Activated T-cell treated with anti-CD3 and anti-CD28 coated beads, Interleukin-2, amount 50 U/mL, for 72 hours (primary cell): ENCODE measurements at regions not wholly inside any gene's neighbourhood (a gene's known extent, or its start where the extent isn't known, plus 50 kb on each side); places are given as distances from the start of the nearest gene placed in this dataset.

Experiments used
- ATAC-seq, 2 donors: fragments of 150-1000 bp; cut with Tn5 transposase; replicated peaks in 1 of 2; 2 replicates each; pipeline ENCODE4 v1.10.0; 2021; ENCODE audit warnings: moderate library complexity in 2 of 2, mild to moderate bottlenecking in 1 of 2
- DNase-seq, 2 donors: peaks; one replicate each; pipeline ENCODE4 v3.0.0; 2021 to 2022; ENCODE audit warnings: mixed read lengths in 1 of 2
- H3K27ac Mint-ChIP-seq: one replicate; pipeline ENCODE4 v1.8.0; 2022; ENCODE audit warnings: mild to moderate bottlenecking, moderate library complexity, mixed read lengths
- H3K27me3 Mint-ChIP-seq: one replicate; pipeline ENCODE4 v1.8.0; 2022; ENCODE audit warnings: low read depth, mixed read lengths
- H3K36me3 Mint-ChIP-seq, 2 donors: one replicate each; pipeline ENCODE4 v1.8.0; 2022; ENCODE audit warnings: mixed read lengths in 2 of 2, mild to moderate bottlenecking in 1 of 2; ENCODE audit not compliant: insufficient read depth in 2 of 2
- H3K4me1 Mint-ChIP-seq: one replicate; pipeline ENCODE4 v1.8.0; 2022; ENCODE audit warnings: low read depth, mixed read lengths
- H3K4me3 Mint-ChIP-seq, 2 donors: one replicate each; pipeline ENCODE4 v1.8.0; 2022; ENCODE audit warnings: mild to moderate bottlenecking in 2 of 2, mixed read lengths in 2 of 2, moderate library complexity in 2 of 2
- H3K9me3 Mint-ChIP-seq, 2 donors: one replicate each; pipeline ENCODE4 v1.8.0; 2022; ENCODE audit warnings: mixed read lengths in 2 of 2

GRCh38 chr1:73783352-73783751 lies 414.6 kb downstream of the LRRIQ3 start:
- no peak overlapping the region for H3K27ac Mint-ChIP-seq
- H3K36me3 Mint-ChIP-seq = no peaks in the 10 kb centered on the region
- no peak overlapping the region for H3K4me3 Mint-ChIP-seq
- H3K27me3 Mint-ChIP-seq = no peaks in the 10 kb centered on the region
- ATAC-seq = no peak
- H3K9me3 Mint-ChIP-seq = no peaks in the 10 kb centered on the region
- H3K4me1 Mint-ChIP-seq = no peaks in the 10 kb centered on the region
- no peak for DNase-seq

GRCh38 chr1:73782901-73783300 lies 415.1 kb downstream of the LRRIQ3 start:
- DNase-seq (no peak), ATAC-seq (no peak)
- Mint-ChIP-seq H3K27ac (no peak overlapping the region), H3K36me3 (no peaks in the 10 kb centered on the region), H3K4me3 (no peak overlapping the region), H3K4me1 (no peaks in the 10 kb centered on the region), H3K9me3 (no peaks in the 10 kb centered on the region), H3K27me3 (no peaks in the 10 kb centered on the region)

- Mint-ChIP-seq H3K9me3 (no peaks in the 10 kb centered on the region), H3K4me1 (no peaks in the 10 kb centered on the region), H3K27ac (no peak overlapping the region), H3K27me3 (no peaks in the 10 kb centered on the region), H3K4me3 (no peak overlapping the region), H3K36me3 (no peaks in the 10 kb centered on the region)
- ATAC-seq = no peak
- DNase-seq = no peak
Observed at GRCh38 chr1:73781251-73781650, 416.7 kb downstream of the LRRIQ3 start.

GRCh38 chr1:73778471-73778870 lies 419.5 kb downstream of the LRRIQ3 start:
- H3K4me3 Mint-ChIP-seq = no peak overlapping the region
- ATAC-seq (no peak), DNase-seq (no peak)
- no peaks in the 10 kb centered on the region for H3K9me3 Mint-ChIP-seq
- no peak overlapping the region for H3K27ac Mint-ChIP-seq
- H3K36me3 Mint-ChIP-seq = no peaks in the 10 kb centered on the region
- no peaks in the 10 kb centered on the region for H3K4me1 Mint-ChIP-seq
- no peaks in the 10 kb centered on the region for H3K27me3 Mint-ChIP-seq

GRCh38 chr1:73775896-73776295 lies 422.1 kb downstream of the LRRIQ3 start:
- H3K9me3 Mint-ChIP-seq = no peaks in the 10 kb centered on the region
- no peak overlapping the region for H3K27ac Mint-ChIP-seq
- H3K36me3 Mint-ChIP-seq = no peaks in the 10 kb centered on the region
- no peaks in the 10 kb centered on the region for H3K4me1 Mint-ChIP-seq
- no peak for ATAC-seq
- no peak for DNase-seq
- no peak overlapping the region for H3K4me3 Mint-ChIP-seq
- no peaks in the 10 kb centered on the region for H3K27me3 Mint-ChIP-seq

- DNase-seq = no peak
- no peaks in the 10 kb centered on the region for H3K9me3 Mint-ChIP-seq
- no peaks in the 10 kb centered on the region for H3K36me3 Mint-ChIP-seq
- no peak overlapping the region for H3K27ac Mint-ChIP-seq
- no peak for ATAC-seq
- H3K27me3 Mint-ChIP-seq = no peaks in the 10 kb centered on the region
- no peaks in the 10 kb centered on the region for H3K4me1 Mint-ChIP-seq
- no peak overlapping the region for H3K4me3 Mint-ChIP-seq
Observed at GRCh38 chr1:73772941-73773340, 425.0 kb downstream of the LRRIQ3 start.

- H3K9me3 Mint-ChIP-seq = no peaks in the 10 kb centered on the region
- no peak for ATAC-seq
- no peaks in the 10 kb centered on the region for H3K4me1 Mint-ChIP-seq
- no peak for DNase-seq
- H3K27ac Mint-ChIP-seq = no peak overlapping the region
- no peak overlapping the region for H3K4me3 Mint-ChIP-seq
- no peaks in the 10 kb centered on the region for H3K36me3 Mint-ChIP-seq
- H3K27me3 Mint-ChIP-seq = no peaks in the 10 kb centered on the region
Observed at GRCh38 chr1:73771396-73771795, 426.6 kb downstream of the LRRIQ3 start.

- DNase-seq (no peak), ATAC-seq (no peak)
- Mint-ChIP-seq H3K27me3 (no peaks in the 10 kb centered on the region), H3K4me1 (no peaks in the 10 kb centered on the region), H3K36me3 (no peaks in the 10 kb centered on the region), H3K4me3 (no peak overlapping the region), H3K9me3 (peaks cover 0 to 2% of the 10 kb centered on the region in 2 donors), H3K27ac (no peak overlapping the region)
Observed at GRCh38 chr1:73770109-73770905, 427.7 kb downstream of the LRRIQ3 start.

GRCh38 chr1:73766786-73767348 lies 431.1 kb downstream of the LRRIQ3 start:
- H3K9me3 Mint-ChIP-seq = peaks cover 0 to 2% of the 10 kb centered on the region in 2 donors
- no peaks in the 10 kb centered on the region for H3K4me1 Mint-ChIP-seq
- no peaks in the 10 kb centered on the region for H3K36me3 Mint-ChIP-seq
- no peak for DNase-seq
- H3K27ac Mint-ChIP-seq = no peak overlapping the region
- no peak overlapping the region for H3K4me3 Mint-ChIP-seq
- no peak for ATAC-seq
- H3K27me3 Mint-ChIP-seq = no peaks in the 10 kb centered on the region

GRCh38 chr1:73765551-73766233 lies 432.3 kb downstream of the LRRIQ3 start:
- DNase-seq (no peak), ATAC-seq (no peak)
- no peaks in the 10 kb centered on the region for H3K36me3 Mint-ChIP-seq
- no peak overlapping the region for H3K27ac Mint-ChIP-seq
- H3K9me3 Mint-ChIP-seq = peaks cover 0 to 2% of the 10 kb centered on the region in 2 donors
- H3K27me3 Mint-ChIP-seq = no peaks in the 10 kb centered on the region
- H3K4me1 Mint-ChIP-seq = no peaks in the 10 kb centered on the region
- no peak overlapping the region for H3K4me3 Mint-ChIP-seq

- Mint-ChIP-seq H3K9me3 (peaks cover 4% of the 10 kb centered on the region in 2 donors), H3K36me3 (no peaks in the 10 kb centered on the region), H3K27ac (no peak overlapping the region), H3K4me3 (no peak overlapping the region), H3K4me1 (no peaks in the 10 kb centered on the region), H3K27me3 (no peaks in the 10 kb centered on the region)
- ATAC-seq = no peak
- DNase-seq = no peak
Observed at GRCh38 chr1:73761559-73761958, 436.4 kb downstream of the LRRIQ3 start.

GRCh38 chr1:73759011-73759410 lies 439.0 kb downstream of the LRRIQ3 start:
- no peak for DNase-seq
- no peaks in the 10 kb centered on the region for H3K36me3 Mint-ChIP-seq
- H3K9me3 Mint-ChIP-seq = peaks cover 2 to 7% of the 10 kb centered on the region in 2 donors
- H3K4me1 Mint-ChIP-seq = no peaks in the 10 kb centered on the region
- H3K4me3 Mint-ChIP-seq = no peak overlapping the region
- no peak overlapping the region for H3K27ac Mint-ChIP-seq
- H3K27me3 Mint-ChIP-seq = no peaks in the 10 kb centered on the region
- no peak for ATAC-seq

- no peak for DNase-seq
- no peak overlapping the region for H3K27ac Mint-ChIP-seq
- no peaks in the 10 kb centered on the region for H3K4me1 Mint-ChIP-seq
- H3K9me3 Mint-ChIP-seq = peaks cover 2 to 7% of the 10 kb centered on the region in 2 donors
- no peak for ATAC-seq
- H3K4me3 Mint-ChIP-seq = no peak overlapping the region
- H3K27me3 Mint-ChIP-seq = no peaks in the 10 kb centered on the region
- H3K36me3 Mint-ChIP-seq = no peaks in the 10 kb centered on the region
Observed at GRCh38 chr1:73756817-73757216, 441.2 kb downstream of the LRRIQ3 start.
